ENCODE measurements at regions not wholly inside any gene's neighbourhood (a gene's known extent, or its start where the extent isn't known, plus 50 kb on each side); places are given as distances from the start of the nearest gene placed in this dataset.

DNA sequence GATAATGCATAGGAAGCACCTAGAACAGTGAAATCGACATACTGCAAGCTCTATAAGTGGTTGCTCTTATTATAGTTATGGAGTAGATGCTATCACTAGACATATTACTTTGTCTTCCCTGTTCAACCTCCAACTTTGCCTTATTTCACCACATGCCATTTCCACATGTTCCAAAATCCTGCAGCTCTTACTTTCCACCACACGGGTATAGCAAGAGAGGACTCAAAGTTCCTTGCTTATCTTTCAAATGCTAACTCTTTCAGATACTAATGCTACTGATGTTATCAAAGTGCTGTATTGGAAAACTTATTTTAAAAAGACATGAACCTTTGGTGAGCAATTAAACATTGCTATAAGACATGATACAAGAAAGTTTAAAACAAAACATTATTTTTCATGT is 1130.1 kb downstream of the HACE1 start:
- H3K4me1 ChIP-seq (ENCODE audit: control insufficient read depth, insufficient read depth, low read length): no peaks in the 10 kb centered on the region
- H3K9me3 ChIP-seq (replicated peaks; ENCODE audit: control insufficient read depth, insufficient read depth, low read length): no peaks in the 10 kb centered on the region
- in situ Hi-C loops (cut with MboI): no loop called here
- TF ChIP-seq POLR2A (IDR thresholded peaks at IDR 0.05; ENCODE audit: low read depth, low read length) (no peak), NR2C1 (IDR thresholded peaks at IDR 0.05) (no peak), NFXL1 (IDR thresholded peaks at IDR 0.05; ENCODE audit: borderline replicate concordance) (no peak), STAT1 (conservative IDR thresholded peaks at IDR 0.05) (no peak), PBX3 (IDR thresholded peaks at IDR 0.05; ENCODE audit: insufficient replicate concordance, low read depth, low read length) (no peak), USF1 (IDR thresholded peaks at IDR 0.05; ENCODE audit: borderline replicate concordance, extremely low read length, insufficient read depth, low read depth, low read length) (no peak), ZZZ3 (IDR thresholded peaks at IDR 0.05; ENCODE audit: control insufficient read depth, insufficient read length, low read depth) (no peak), TCF7 (IDR thresholded peaks at IDR 0.05; ENCODE audit: borderline replicate concordance) (no peak)
- no peak overlapping the region for H3K27ac ChIP-seq (ENCODE audit: control insufficient read depth, insufficient read depth)
- H3K36me3 ChIP-seq (ENCODE audit: control insufficient read depth in 2 of 2, insufficient read depth in 2 of 2, low read length in 1 of 2): no peaks in the 10 kb centered on the region
- ATAC-seq (no peak), FAIRE-seq (no peak), DNase-seq (ENCODE audit: low read depth, low spot score) (no peak)
- CTCF ChIA-PET: no interaction called here
- no peaks in the 10 kb centered on the region for H4K20me1 ChIP-seq (ENCODE audit: control insufficient read depth, insufficient read depth)
- no peak overlapping the region for H3K4me2 ChIP-seq (ENCODE audit: control insufficient read depth, insufficient read depth)
- RAD21 ChIA-PET (ENCODE audit: unreplicated experiment): no interaction called here
- POLR2A ChIA-PET: no interaction called here
- H2AFZ ChIP-seq (ENCODE audit: control insufficient read depth, low read depth, low read length): no peak overlapping the region
- H3K79me2 ChIP-seq (ENCODE audit: control insufficient read depth, insufficient read depth, low read length): no peaks in the 10 kb centered on the region
- H3K27me3 ChIP-seq (replicated peaks in 1 of 2; ENCODE audit: control insufficient read depth in 2 of 2, insufficient read depth in 2 of 2, low read length in 1 of 2): no peaks in the 10 kb centered on the region
- SMC1A ChIA-PET (ENCODE audit: uncharacterized antibody, unreplicated experiment): no interaction called here
- BruUV-seq (replicated peaks): no TSS peak
- WGBS (ENCODE audit: insufficient coverage, insufficient replicate concordance, low lambda C conversion rate, missing lambda C conversion rate): 0% methylated on average over 2 of the region's 2 CpGs
- H3K4me3 ChIP-seq: no peak overlapping the region
- no peak overlapping the region for H3K9ac ChIP-seq (ENCODE audit: control insufficient read depth, insufficient read depth, low read length)
- intact Hi-C loops (cut with micrococcal nuclease; ENCODE audit: unreplicated experiment): no loop called here
